Neural progenitor cell (in vitro differentiated cells): ENCODE measurements at regions not wholly inside any gene's neighbourhood (a gene's known extent, or its start where the extent isn't known, plus 50 kb on each side); places are given as distances from the start of the nearest gene placed in this dataset.
"Not testable (repeated sequence)": the region's sequence is repeated elsewhere in the genome, so short reads cannot be mapped to it uniquely, and the experiment has no call there.

ENCODE experiments used
- DNase-seq: peaks from one replicate; pipeline ENCODE4 v3.0.0-alpha.2; 2016; ENCODE audit warnings: low spot score
- H2AFZ ChIP-seq: fragments of 200-600 bp; sonication (generic); replicated peaks from 2 replicates; pipeline ENCODE4 v1.6.1; 2016; ENCODE audit warnings: antibody characterized with exemption
- H3F3A ChIP-seq: fragments of 200-600 bp; sonication (generic); 2 replicates; pipeline ENCODE4 v1.6.1; 2016; ENCODE audit warnings: antibody characterized with exemption, low read depth
- H3K27ac ChIP-seq: fragments of 200-600 bp; sonication (generic); 2 replicates; pipeline ENCODE4 v1.5.1; 2016; ENCODE audit warnings: mild to moderate bottlenecking
- H3K27me3 ChIP-seq: fragments of 200-600 bp; sonication (generic); 2 replicates; pipeline ENCODE4 v1.6.1; 2016; ENCODE audit warnings: mild to moderate bottlenecking, moderate library complexity
- H3K36me3 ChIP-seq: fragments of 200-600 bp; sonication (generic); 2 replicates; pipeline ENCODE4 v1.5.1; 2016
- H3K4me1 ChIP-seq: fragments of 200-600 bp; sonication (generic); 2 replicates; pipeline ENCODE4 v1.6.1; 2016; ENCODE audit warnings: mixed run types
- H3K4me2 ChIP-seq: fragments of 200-600 bp; sonication (generic); 2 replicates; pipeline ENCODE4 v1.6.1; 2016
- H3K4me3 ChIP-seq: fragments of 200-600 bp; sonication (generic); 2 replicates; pipeline ENCODE4 v1.5.1; 2016
- H3K79me2 ChIP-seq: fragments of 200-600 bp; sonication (generic); 2 replicates; pipeline ENCODE4 v1.6.1; 2016; ENCODE audit warnings: low read depth
- H3K9ac ChIP-seq: fragments of 200-600 bp; sonication (generic); 2 replicates; pipeline ENCODE4 v1.6.1; 2016
- H3K9me3 ChIP-seq: fragments of 200-600 bp; sonication (generic); 2 replicates; pipeline ENCODE4 v1.5.1; 2016; ENCODE audit warnings: low read depth
- H4K20me1 ChIP-seq: fragments of 200-600 bp; sonication (generic); 2 replicates; pipeline ENCODE4 v1.6.1; 2016; ENCODE audit warnings: low read depth
- H3K27ac Mint-ChIP-seq: 3 replicates; pipeline ENCODE4 v1.8.0; 2021; ENCODE audit warnings: mixed read lengths
- H3K27me3 Mint-ChIP-seq: 2 replicates; pipeline ENCODE4 v1.8.0; 2022; ENCODE audit warnings: low read depth, mild to moderate bottlenecking, inconsistent platforms, moderate library complexity, mixed read lengths; ENCODE audit not compliant: insufficient read depth
- H3K36me3 Mint-ChIP-seq: 3 replicates; pipeline ENCODE4 v1.8.0; 2021; ENCODE audit warnings: mixed read lengths
- H3K4me1 Mint-ChIP-seq: 3 replicates; pipeline ENCODE4 v1.8.0; 2021; ENCODE audit warnings: mixed read lengths
- H3K4me3 Mint-ChIP-seq: 3 replicates; pipeline ENCODE4 v1.8.0; 2021; ENCODE audit warnings: mild to moderate bottlenecking, moderate library complexity, mixed read lengths
- H3K9me3 Mint-ChIP-seq: 3 replicates; pipeline ENCODE4 v1.8.0; 2020; ENCODE audit warnings: mixed read lengths
- CTCF ChIP-seq: fragments of 200-600 bp; sonication (generic); IDR thresholded peaks from 2 replicates; pipeline ENCODE4 v1.5.1; 2017; ENCODE audit warnings: antibody characterized with exemption, mild to moderate bottlenecking
- EZH2 ChIP-seq: fragments of 200-600 bp; sonication (generic); IDR thresholded peaks from 2 replicates; pipeline ENCODE4 v1.6.1; 2017; ENCODE audit warnings: antibody characterized with exemption, mild to moderate bottlenecking, moderate library complexity
- EZH2phosphoT487 ChIP-seq: fragments of 200-600 bp; sonication (generic); IDR thresholded peaks from 2 replicates; pipeline ENCODE4 v1.6.1; 2017; ENCODE audit warnings: antibody characterized with exemption

- Histone ChIP-seq H3K9me3 (no peaks in the 10 kb centered on the region), H3K4me2 (no peak overlapping the region), H3K27me3 (no peaks in the 10 kb centered on the region), H3K4me3 (no peak overlapping the region), H3K36me3 (no peaks in the 10 kb centered on the region), H4K20me1 (no peaks in the 10 kb centered on the region), H3F3A (no peaks in the 10 kb centered on the region), H3K9ac (no peak overlapping the region), H3K79me2 (no peaks in the 10 kb centered on the region), H2AFZ (no peak overlapping the region), H3K27ac (no peak overlapping the region), H3K4me1 (no peaks in the 10 kb centered on the region)
- H3K9me3 Mint-ChIP-seq: peaks cover 8% of the 10 kb centered on the region
- H3K27me3 Mint-ChIP-seq: peaks cover 2% of the 10 kb centered on the region
- H3K36me3 Mint-ChIP-seq: peaks cover 1% of the 10 kb centered on the region
- H3K4me1 Mint-ChIP-seq: peaks cover 6% of the 10 kb centered on the region
- TF ChIP-seq EZH2phosphoT487 (no peak), CTCF (no peak), EZH2 (no peak)
- H3K27ac Mint-ChIP-seq: no peak overlapping the region
- H3K4me3 Mint-ChIP-seq: no peak overlapping the region
- no peak for DNase-seq
These were observed 702.7 kb downstream of the CDH18 start for GRCh38 chr5:19285286-19285685.

GRCh38 chr5:19287548-19288277 lies 700.3 kb downstream of the CDH18 start:
- H3K27me3 ChIP-seq, H4K20me1 ChIP-seq, H3K27ac ChIP-seq, H3K4me2 ChIP-seq, H3F3A ChIP-seq, H2AFZ ChIP-seq, H3K9me3 ChIP-seq, H3K36me3 ChIP-seq, H3K79me2 ChIP-seq, H3K4me3 ChIP-seq, DNase-seq, H3K4me1 ChIP-seq, H3K4me1 Mint-ChIP-seq, H3K27me3 Mint-ChIP-seq, H3K4me3 Mint-ChIP-seq, H3K9ac ChIP-seq, H3K27ac Mint-ChIP-seq, H3K9me3 Mint-ChIP-seq, H3K36me3 Mint-ChIP-seq: not testable (repeated sequence)

GRCh38 chr5:19288311-19288710 lies 699.7 kb downstream of the CDH18 start:
- H3K27ac Mint-ChIP-seq, H3F3A ChIP-seq, H3K27me3 ChIP-seq, H4K20me1 ChIP-seq, H3K27me3 Mint-ChIP-seq, H3K4me3 Mint-ChIP-seq, H3K4me2 ChIP-seq, H3K9me3 ChIP-seq, H3K4me1 Mint-ChIP-seq, H3K4me3 ChIP-seq, H3K4me1 ChIP-seq, H3K79me2 ChIP-seq, H3K36me3 Mint-ChIP-seq, H3K9ac ChIP-seq, H3K36me3 ChIP-seq, H2AFZ ChIP-seq, DNase-seq, H3K9me3 Mint-ChIP-seq, H3K27ac ChIP-seq: not testable (repeated sequence)

- TF ChIP-seq EZH2 (no peak), EZH2phosphoT487 (no peak), CTCF (no peak)
- Mint-ChIP-seq H3K4me1 (no peaks in the 10 kb centered on the region), H3K27me3 (no peaks in the 10 kb centered on the region), H3K27ac (no peak overlapping the region), H3K4me3 (no peak overlapping the region), H3K36me3 (no peaks in the 10 kb centered on the region), H3K9me3 (no peaks in the 10 kb centered on the region)
- H3K9me3 ChIP-seq: no peaks in the 10 kb centered on the region
- no peak for DNase-seq
- no peaks in the 10 kb centered on the region for H3K79me2 ChIP-seq
- H3K4me1 ChIP-seq: no peaks in the 10 kb centered on the region
- H3K27me3 ChIP-seq: no peaks in the 10 kb centered on the region
- no peaks in the 10 kb centered on the region for H4K20me1 ChIP-seq
- no peaks in the 10 kb centered on the region for H3K36me3 ChIP-seq
- H3K4me2 ChIP-seq: no peak overlapping the region
- no peak overlapping the region for H3K9ac ChIP-seq
- no peaks in the 10 kb centered on the region for H3F3A ChIP-seq
- H3K4me3 ChIP-seq: no peak overlapping the region
- H2AFZ ChIP-seq: no peak overlapping the region
- no peak overlapping the region for H3K27ac ChIP-seq
These were observed 690.1 kb downstream of the CDH18 start for GRCh38 chr5:19297934-19298333.
